BLaER1 (cell line): ENCODE measurements at regions not wholly inside any gene's neighbourhood (a gene's known extent, or its start where the extent isn't known, plus 50 kb on each side); places are given as distances from the start of the nearest gene placed in this dataset.

ENCODE experiments used
- H3K27ac ChIP-seq: shearing (Covaris generic); formaldehyde crosslinking; 2 replicates; pipeline ENCODE4 v1.8.1; 2022
- H3K27me3 ChIP-seq: shearing (Covaris generic); formaldehyde crosslinking; 2 replicates; pipeline ENCODE4 v1.8.1; 2022
- H3K36me3 ChIP-seq: shearing (Covaris generic); formaldehyde crosslinking; 2 replicates; pipeline ENCODE4 v1.8.1; 2022
- H3K4me1 ChIP-seq: shearing (Covaris generic); formaldehyde crosslinking; 2 replicates; pipeline ENCODE4 v1.8.1; 2022
- H3K4me2 ChIP-seq: shearing (Covaris generic); formaldehyde crosslinking; 2 replicates; pipeline ENCODE4 v1.8.1; 2022
- H3K4me3 ChIP-seq: shearing (Covaris generic); formaldehyde crosslinking; 2 replicates; pipeline ENCODE4 v1.8.1; 2022
- H3K9ac ChIP-seq: shearing (Covaris generic); formaldehyde crosslinking; 2 replicates; pipeline ENCODE4 v1.8.1; 2022
- H3K9me3 ChIP-seq: shearing (Covaris generic); formaldehyde crosslinking; 2 replicates; pipeline ENCODE4 v1.8.1; 2022
- H4K20me1 ChIP-seq: shearing (Covaris generic); formaldehyde crosslinking; 2 replicates; pipeline ENCODE4 v1.8.1; 2022
- Cebpa-rat ChIP-seq: shearing (Covaris generic); IDR thresholded peaks from 2 replicates; pipeline ENCODE4 v1.8.1; 2022

GRCh38 chr12:92074889-92075288, 70.8 kb downstream of the BTG1 start:
- H3K4me1 ChIP-seq: peaks cover 12% of the 10 kb centered on the region
- H3K27me3 ChIP-seq: no peaks in the 10 kb centered on the region
- H3K9me3 ChIP-seq: no peaks in the 10 kb centered on the region
- H3K9ac ChIP-seq: no peak overlapping the region
- no peak overlapping the region for H3K4me2 ChIP-seq
- H3K36me3 ChIP-seq: no peaks in the 10 kb centered on the region
- no peak for TF ChIP-seq Cebpa-rat
- H3K4me3 ChIP-seq: no peak overlapping the region
- no peak overlapping the region for H3K27ac ChIP-seq
- no peaks in the 10 kb centered on the region for H4K20me1 ChIP-seq

- Histone ChIP-seq H3K27ac (no peak overlapping the region), H3K9ac (no peak overlapping the region), H3K4me1 (peaks cover 12% of the 10 kb centered on the region), H3K9me3 (no peaks in the 10 kb centered on the region), H3K36me3 (no peaks in the 10 kb centered on the region), H3K27me3 (no peaks in the 10 kb centered on the region), H3K4me2 (no peak overlapping the region), H4K20me1 (no peaks in the 10 kb centered on the region), H3K4me3 (no peak overlapping the region)
- TF ChIP-seq Cebpa-rat: no peak
Observed at GRCh38 chr12:92073094-92073493, 72.6 kb downstream of the BTG1 start.

GRCh38 chr12:92072112-92072511, 73.5 kb downstream of the BTG1 start:
- TF ChIP-seq Cebpa-rat: no peak
- H3K4me1 ChIP-seq: peaks cover 5% of the 10 kb centered on the region; the same call in 1 of the 2 replicates
- no peak overlapping the region for H3K4me3 ChIP-seq
- no peaks in the 10 kb centered on the region for H3K36me3 ChIP-seq
- no peak overlapping the region for H3K9ac ChIP-seq
- H3K27ac ChIP-seq: no peak overlapping the region
- H3K27me3 ChIP-seq: no peaks in the 10 kb centered on the region
- no peaks in the 10 kb centered on the region for H4K20me1 ChIP-seq
- H3K4me2 ChIP-seq: no peak overlapping the region
- H3K9me3 ChIP-seq: no peaks in the 10 kb centered on the region

GRCh38 chr12:92070864-92071445, 74.7 kb downstream of the BTG1 start:
- Histone ChIP-seq H3K4me1 (no peaks in the 10 kb centered on the region), H3K9ac (no peak overlapping the region), H3K27me3 (no peaks in the 10 kb centered on the region), H3K4me3 (no peak overlapping the region), H3K27ac (no peak overlapping the region), H3K4me2 (no peak overlapping the region), H3K36me3 (no peaks in the 10 kb centered on the region), H3K9me3 (no peaks in the 10 kb centered on the region), H4K20me1 (no peaks in the 10 kb centered on the region)
- no peak for TF ChIP-seq Cebpa-rat

- no peak overlapping the region for H3K4me2 ChIP-seq
- H3K4me3 ChIP-seq: no peak overlapping the region
- TF ChIP-seq Cebpa-rat: no peak
- no peaks in the 10 kb centered on the region for H3K9me3 ChIP-seq
- H3K27me3 ChIP-seq: no peaks in the 10 kb centered on the region
- no peaks in the 10 kb centered on the region for H4K20me1 ChIP-seq
- no peak overlapping the region for H3K9ac ChIP-seq
- H3K4me1 ChIP-seq: no peaks in the 10 kb centered on the region
- H3K27ac ChIP-seq: no peak overlapping the region
- H3K36me3 ChIP-seq: no peaks in the 10 kb centered on the region
Observed at GRCh38 chr12:92070054-92070863, 75.4 kb downstream of the BTG1 start.

- Histone ChIP-seq H3K4me1 (no peaks in the 10 kb centered on the region), H3K9me3 (no peaks in the 10 kb centered on the region), H4K20me1 (no peaks in the 10 kb centered on the region), H3K27ac (no peak overlapping the region), H3K9ac (no peak overlapping the region), H3K27me3 (no peaks in the 10 kb centered on the region), H3K4me2 (no peak overlapping the region), H3K4me3 (no peak overlapping the region), H3K36me3 (no peaks in the 10 kb centered on the region)
- no peak for TF ChIP-seq Cebpa-rat
Observed at GRCh38 chr12:92068459-92068858, 77.2 kb downstream of the BTG1 start.

- Histone ChIP-seq H3K36me3 (no peaks in the 10 kb centered on the region), H4K20me1 (no peaks in the 10 kb centered on the region), H3K4me3 (no peak overlapping the region), H3K27ac (no peak overlapping the region), H3K4me2 (no peak overlapping the region), H3K9me3 (no peaks in the 10 kb centered on the region), H3K27me3 (no peaks in the 10 kb centered on the region), H3K9ac (no peak overlapping the region), H3K4me1 (peaks cover 22% of the 10 kb centered on the region)
- TF ChIP-seq Cebpa-rat: no peak
Observed at GRCh38 chr12:92065639-92066038, 80.0 kb downstream of the BTG1 start.

GRCh38 chr12:92065018-92065499, 80.6 kb downstream of the BTG1 start:
- H3K9me3 ChIP-seq: no peaks in the 10 kb centered on the region
- H3K9ac ChIP-seq: no peak overlapping the region

GRCh38 chr12:92064422-92064821, 81.2 kb downstream of the BTG1 start:
- H4K20me1 ChIP-seq: no peaks in the 10 kb centered on the region
- no peak for TF ChIP-seq Cebpa-rat
- no peak overlapping the region for H3K27ac ChIP-seq
- no peak overlapping the region for H3K4me3 ChIP-seq
- H3K27me3 ChIP-seq: no peaks in the 10 kb centered on the region
- H3K36me3 ChIP-seq: no peaks in the 10 kb centered on the region
- no peak overlapping the region for H3K4me2 ChIP-seq
- no peak overlapping the region for H3K9ac ChIP-seq
- H3K9me3 ChIP-seq: no peaks in the 10 kb centered on the region
- peaks cover 34% of the 10 kb centered on the region for H3K4me1 ChIP-seq

More at GRCh38 chr12:92065018-92065499, 80.6 kb downstream of the BTG1 start:
- peaks cover 28% of the 10 kb centered on the region for H3K4me1 ChIP-seq
- H3K27ac ChIP-seq: no peak overlapping the region
- H3K27me3 ChIP-seq: no peaks in the 10 kb centered on the region
- no peak for TF ChIP-seq Cebpa-rat
- H4K20me1 ChIP-seq: no peaks in the 10 kb centered on the region
- no peak overlapping the region for H3K4me2 ChIP-seq
- H3K36me3 ChIP-seq: no peaks in the 10 kb centered on the region
- H3K4me3 ChIP-seq: no peak overlapping the region

- Histone ChIP-seq H3K4me2 (no peak overlapping the region), H3K4me1 (peaks cover 42% of the 10 kb centered on the region), H4K20me1 (no peaks in the 10 kb centered on the region), H3K4me3 (no peak overlapping the region), H3K27me3 (no peaks in the 10 kb centered on the region), H3K9me3 (no peaks in the 10 kb centered on the region), H3K36me3 (no peaks in the 10 kb centered on the region), H3K27ac (no peak overlapping the region), H3K9ac (no peak overlapping the region)
- no peak for TF ChIP-seq Cebpa-rat
Observed at GRCh38 chr12:92063641-92064040, 82.0 kb downstream of the BTG1 start.
